Mammary epithelial cell (primary cell): ENCODE measurements at regions not wholly inside any gene's neighbourhood (a gene's known extent, or its start where the extent isn't known, plus 50 kb on each side); places are given as distances from the start of the nearest gene placed in this dataset.

ENCODE experiments used
- CTCF ChIP-seq, 2 donors: IDR thresholded peaks in 1 of 2; conservative IDR thresholded peaks in 1 of 2; 2 replicates each; pipeline ENCODE4 v1.5.1; 2011 to 2012; ENCODE audit warnings: inconsistent platforms in 2 of 2, low read length in 2 of 2, mild to moderate bottlenecking in 2 of 2, control low read depth in 1 of 2, low read depth in 1 of 2; ENCODE audit not compliant: insufficient read depth in 1 of 2; ENCODE audit errors: extremely low read depth in 1 of 2
- EZH2 ChIP-seq: IDR thresholded peaks from 2 replicates; pipeline ENCODE4 v1.6.1; 2012; ENCODE audit warnings: low read length, inconsistent platforms, borderline replicate concordance

- no peak for TF ChIP-seq CTCF (conservative IDR thresholded peaks at IDR 0.05 in 1 of 2, IDR thresholded peaks at IDR 0.05 in 1 of 2; ENCODE audit: extremely low read depth in 1 of 2, insufficient read depth in 1 of 2, low read depth in 1 of 2, low read length in 2 of 2)
- no peak for TF ChIP-seq EZH2
These were observed 458.5 kb upstream of the ACVR2A start for GRCh38 chr2:147386284-147386683.
